GM21360 (cell line): ENCODE measurements at regions not wholly inside any gene's neighbourhood (a gene's known extent, or its start where the extent isn't known, plus 50 kb on each side); places are given as distances from the start of the nearest gene placed in this dataset.
"Not testable (repeated sequence)": the region's sequence is repeated elsewhere in the genome, so short reads cannot be mapped to it uniquely, and the experiment has no call there.

Experiments
- ATAC-seq: cut with Tn5 transposase; IDR thresholded peaks from one replicate; pipeline ENCODE4 v1.9.1; 2021; ENCODE audit warnings: mild to moderate bottlenecking, moderate library complexity; ENCODE audit not compliant: unreplicated experiment

DNA sequence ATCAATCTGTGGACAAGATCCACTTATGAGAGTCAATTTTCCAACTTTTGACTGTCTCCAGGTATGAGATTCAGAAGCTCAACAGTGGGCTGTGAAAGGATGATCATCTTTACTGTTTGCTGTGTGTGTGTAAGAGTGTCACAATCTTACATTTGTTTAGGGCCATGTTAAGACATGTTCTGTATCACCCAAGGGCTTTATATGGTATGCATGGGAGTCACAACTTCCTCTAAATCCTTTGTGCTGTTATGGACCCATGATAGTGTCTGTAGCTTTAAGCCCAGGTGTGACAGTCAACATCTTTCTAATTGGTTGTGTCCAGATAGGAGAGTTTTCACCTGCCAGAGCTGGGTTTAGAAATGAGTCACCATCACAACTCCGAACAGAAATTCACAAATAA, 70.2 kb downstream of the ZNF726 start:
- not testable (repeated sequence) for ATAC-seq

DNA sequence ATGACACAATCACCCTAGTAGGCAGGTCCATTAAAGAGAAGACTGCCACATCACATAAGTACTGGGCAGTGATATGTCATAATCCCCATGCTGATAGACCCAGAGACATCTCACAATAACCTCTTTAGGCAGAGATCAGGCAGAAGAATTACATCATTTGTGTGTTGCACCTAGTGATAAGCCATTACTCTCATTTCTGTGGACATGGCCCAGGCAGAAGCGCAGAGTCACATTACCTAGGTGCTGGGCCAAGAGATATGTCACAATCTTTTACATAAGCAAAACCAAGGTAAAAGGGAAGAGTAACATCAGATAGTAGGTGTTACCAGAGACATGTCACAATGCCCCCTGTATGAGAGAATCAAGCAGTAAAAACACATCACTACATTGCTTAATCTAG, 71.9 kb downstream of the ZNF726 start:
- ATAC-seq, result no peak

DNA sequence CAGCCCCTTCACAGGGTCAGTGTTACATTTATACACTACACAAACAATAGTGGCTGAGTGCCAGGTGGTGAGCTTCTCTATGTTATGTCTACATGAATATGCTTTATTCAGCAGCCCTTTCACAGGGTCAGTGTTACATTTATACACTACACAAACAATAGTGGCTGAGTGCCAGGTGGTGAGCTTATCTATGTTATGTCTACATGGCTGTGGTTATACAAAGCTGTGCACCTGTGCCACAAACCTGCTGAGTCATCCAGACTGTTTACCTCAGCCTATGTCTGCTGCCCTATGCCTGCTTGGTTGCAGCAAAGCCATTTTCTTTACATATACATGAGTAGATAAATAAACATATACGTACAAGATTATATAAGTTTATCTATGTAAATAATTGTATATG, 76.5 kb downstream of the ZNF726 start:
- no peak for ATAC-seq

DNA sequence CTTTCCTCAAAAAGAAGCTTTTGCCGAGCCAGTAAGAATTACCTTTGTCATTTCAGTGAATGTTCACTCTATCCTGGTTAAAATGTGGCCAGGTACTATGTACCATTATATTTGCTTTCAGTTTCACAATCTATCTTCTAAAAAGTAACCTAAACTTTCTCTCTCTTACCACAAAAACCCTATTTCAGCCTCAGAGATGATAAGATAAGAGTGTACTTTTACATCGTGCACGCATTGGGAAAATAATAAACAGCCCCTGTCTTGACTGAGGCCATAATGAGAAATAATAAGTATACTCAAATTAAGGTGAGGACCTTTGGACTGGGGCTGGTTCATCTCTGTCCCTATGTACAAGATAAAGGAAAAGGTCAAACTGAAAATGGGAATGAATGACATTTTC, 77.7 kb downstream of the ZNF726 start:
- ATAC-seq, result no peak

DNA sequence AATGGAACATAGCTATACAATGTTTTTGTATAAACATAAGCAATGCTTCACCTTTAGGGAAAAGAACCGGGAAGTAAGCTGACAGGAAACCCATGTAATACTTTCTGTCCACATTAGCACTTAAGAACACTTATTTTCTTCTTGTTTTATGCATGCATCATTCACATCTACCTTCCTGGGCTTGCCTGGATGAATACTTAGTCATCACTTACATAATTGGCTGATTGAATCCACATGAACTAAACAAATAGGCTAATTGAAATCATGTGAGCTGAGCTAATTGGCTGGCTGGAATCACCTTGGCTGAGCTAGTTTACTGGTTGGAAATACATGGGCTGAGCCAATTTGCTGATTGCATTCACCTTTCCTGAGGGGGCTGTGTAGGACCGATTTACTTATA, 78.8 kb downstream of the ZNF726 start:
- no peak for ATAC-seq

DNA sequence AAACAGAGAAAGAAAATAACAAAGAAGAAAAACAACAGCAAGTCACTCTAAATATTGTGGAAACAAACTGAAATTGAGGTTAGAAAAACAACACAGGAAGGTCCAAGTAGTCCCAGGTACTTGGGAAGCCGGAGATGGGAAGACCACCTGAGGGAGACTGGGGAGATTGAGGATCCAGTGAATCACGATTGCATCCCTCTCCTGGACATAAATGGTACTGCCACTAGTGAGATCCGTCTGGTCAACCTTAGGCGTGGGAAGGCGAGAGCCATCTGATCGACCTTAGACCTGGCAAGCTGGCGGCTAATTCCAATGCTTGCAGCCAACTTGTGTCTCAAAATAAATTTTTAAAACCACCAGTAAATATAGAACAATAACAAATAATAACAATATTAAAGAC, 81.9 kb downstream of the ZNF726 start:
- ATAC-seq, result no peak

DNA sequence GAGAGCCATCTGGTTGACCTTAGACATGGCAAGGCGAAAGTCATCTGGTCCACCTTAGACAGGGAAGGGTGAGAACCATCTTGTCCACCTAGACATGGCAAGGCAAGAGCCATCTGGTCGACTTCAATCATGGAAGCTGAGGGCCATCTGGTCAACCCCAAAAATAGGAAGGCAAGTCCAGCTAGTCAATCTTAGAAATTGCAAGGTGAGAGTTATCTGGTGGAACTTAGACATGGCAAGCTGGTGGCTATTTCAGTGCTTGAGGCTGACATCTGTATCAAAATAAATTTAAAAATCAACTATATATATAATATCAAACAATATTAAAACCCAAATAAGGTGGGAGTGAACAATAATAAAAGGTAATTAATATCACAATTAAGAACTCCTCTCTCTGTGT, 83.9 kb downstream of the ZNF726 start:
- no peak for ATAC-seq

DNA sequence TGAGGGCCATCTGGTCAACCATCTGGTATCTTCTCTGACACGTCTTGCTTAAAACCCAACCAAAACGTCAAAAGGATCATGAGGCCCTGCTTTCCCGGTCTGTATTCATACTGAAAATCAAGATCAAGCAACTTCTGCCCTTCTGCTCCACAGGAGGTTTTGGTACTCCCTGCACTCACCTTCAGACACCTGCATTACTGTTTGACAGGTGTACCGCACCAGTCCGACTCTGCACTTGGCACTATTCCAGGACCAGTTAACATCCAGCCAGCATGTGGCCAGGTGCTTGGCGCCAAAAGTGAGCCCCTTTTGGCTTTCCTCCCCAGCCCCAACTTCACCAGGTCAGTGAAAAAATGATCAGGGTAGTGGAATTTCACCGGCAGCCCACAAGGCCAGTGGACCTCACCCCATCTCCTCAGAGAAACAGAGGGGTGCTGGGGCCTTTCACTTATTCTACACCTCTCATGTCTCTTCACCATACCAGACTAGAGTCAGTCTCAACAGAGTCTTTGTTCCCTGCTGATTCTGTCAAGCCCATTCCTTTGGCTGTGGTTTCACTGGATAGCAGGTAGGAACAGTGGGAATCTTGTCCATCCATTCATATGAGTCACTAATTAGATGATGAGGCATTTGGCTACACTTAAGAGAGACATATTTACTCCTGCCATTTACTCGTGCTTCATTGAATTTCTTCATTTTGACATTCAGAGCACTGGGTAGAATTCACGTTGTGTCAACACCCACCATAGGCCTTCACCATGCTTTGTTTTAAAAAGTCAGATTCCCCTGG, 85.3 kb downstream of the ZNF726 start:
- no peak for ATAC-seq

DNA sequence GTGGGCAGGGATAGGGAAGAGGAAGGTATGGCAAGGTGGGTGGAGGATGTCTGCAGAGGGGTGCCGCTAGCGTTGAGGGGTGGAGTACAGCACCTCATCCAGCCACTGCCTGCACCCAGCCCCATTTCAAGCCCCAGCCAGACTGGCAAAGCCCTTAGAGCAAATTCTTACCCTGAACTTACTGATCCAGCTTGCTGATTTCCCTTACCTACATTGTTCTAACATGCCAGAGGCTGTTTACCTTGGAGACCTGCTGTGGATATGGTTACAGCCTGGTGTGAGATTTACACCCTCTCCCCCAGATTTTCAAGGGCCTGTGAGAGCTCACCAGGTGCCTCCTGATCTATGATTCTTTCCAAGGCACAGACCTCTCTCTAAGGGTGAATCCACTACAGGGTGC, 86.0 kb downstream of the ZNF726 start:
- no peak for ATAC-seq

DNA sequence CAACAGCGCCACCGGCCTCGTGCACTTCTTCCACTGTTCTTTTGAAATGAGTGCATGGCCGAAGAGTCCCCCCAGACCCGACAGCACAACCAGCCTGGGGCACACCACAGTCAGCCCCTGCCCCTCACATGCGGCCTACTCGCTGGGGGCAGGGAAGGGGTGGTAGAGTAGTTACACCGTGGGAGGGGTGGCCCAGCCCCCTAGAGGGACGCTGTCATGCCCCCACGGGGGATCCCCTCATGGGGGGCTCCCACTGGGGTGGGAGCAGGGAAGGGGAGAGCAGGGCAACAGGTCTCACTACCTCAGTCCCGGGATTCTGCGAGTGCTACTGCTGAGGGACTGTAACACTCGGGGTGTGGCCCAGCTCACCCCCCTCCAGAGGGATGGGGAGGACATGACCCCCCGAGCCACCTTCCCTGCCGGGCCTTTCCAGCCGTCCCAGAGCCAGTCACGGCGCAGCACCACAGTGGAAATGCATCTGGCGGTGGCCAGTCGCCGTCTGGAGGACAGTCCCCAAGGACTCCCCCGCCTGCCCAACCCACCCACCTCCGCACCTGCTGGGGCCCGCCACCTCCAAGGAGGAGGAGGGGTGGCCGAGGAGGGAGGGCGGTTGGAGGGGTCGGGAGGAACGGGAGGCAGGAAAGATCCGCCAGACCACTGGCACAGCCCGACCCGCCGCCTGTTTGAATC, 84.6 kb upstream of the ZNF254 start:
- no peak for ATAC-seq

DNA sequence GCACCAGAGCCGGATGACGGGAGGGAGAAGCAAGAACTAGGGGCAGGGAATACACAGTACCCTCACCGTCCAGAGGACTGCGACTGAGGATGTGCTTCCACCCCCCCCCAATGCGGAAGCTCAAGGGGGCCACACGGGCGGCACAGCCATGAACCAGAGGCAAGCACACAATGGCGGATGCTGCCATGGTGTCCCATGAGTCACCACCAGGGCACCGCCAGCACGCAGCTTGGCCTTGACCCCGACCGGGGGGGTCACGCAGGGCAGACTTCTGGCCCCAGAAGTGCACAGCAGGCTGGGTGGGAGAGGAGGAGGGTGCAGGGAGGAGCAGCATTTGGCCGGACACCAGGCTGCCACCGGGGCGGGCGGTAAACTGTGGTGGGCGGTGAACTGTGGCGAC, 83.5 kb upstream of the ZNF254 start:
- no peak for ATAC-seq

DNA sequence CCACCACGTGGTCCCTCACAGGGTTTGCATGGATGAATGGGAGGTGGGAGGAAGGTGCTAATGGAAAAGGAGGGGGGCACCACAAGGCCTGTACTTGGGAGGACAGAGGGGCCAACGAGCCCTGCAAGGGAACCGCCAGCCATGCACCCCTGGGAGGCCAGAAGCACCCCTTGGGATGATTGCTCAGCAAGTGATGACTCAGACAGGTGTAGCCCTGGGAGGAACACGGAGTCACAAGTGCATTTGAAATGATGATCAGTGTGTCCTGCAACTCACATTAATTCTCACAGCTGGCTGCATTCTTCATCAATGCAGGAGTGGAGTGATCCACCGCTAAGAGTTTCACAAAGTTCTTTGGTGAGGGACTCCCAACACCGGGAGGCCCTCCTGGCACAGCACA, 82.8 kb upstream of the ZNF254 start:
- no peak for ATAC-seq

DNA sequence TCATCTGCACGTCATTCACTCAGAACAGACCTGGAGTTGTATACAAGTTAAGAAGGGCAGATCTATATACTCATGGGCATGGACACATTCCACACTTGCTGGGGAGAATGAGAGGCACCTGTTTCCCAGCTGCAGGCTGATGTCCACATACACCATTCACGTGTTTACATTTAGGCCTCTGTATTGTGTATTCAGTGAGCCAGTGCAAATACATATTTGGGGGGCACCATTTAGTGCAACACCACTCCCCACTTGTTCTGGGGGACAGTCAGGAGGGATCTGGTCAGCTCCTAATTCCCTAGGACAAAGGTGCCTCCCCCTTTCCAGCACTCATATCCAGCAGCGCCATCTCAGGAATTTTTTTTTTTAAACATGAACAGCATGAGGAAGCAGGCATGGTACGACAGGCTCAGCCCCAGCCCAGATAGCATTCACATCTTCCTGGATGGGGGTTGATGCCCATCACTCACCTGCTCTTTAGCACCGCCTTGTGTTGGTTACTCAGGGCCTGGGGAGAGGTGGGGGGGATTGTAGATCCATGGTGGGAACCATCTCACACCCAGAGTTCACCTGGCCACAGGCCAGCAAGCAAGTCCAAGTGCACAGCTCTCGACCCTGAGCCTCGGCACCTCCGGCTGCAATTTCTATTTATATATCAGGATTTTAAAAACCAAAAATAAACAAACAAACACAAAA, 56.9 kb upstream of the ZNF254 start:
- no peak for ATAC-seq

DNA sequence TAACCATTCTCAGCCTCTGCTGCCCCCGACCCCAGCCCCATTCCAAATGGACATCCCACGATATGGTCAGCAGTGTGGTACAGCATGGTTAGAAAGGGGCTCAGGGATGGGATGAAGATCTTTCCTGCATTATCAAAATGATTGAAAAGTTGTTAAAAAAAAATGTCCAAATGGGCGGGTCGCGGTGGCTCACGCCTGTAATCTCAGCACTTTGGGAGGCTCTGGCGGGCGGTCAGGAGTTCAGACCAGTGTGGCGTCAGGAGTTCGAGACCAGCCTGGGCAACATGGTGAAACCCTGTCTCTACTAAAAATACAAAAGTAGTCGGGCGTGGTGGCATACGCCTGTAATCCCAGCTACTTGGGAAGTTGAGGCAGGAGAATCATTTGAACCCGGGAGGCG, 54.3 kb upstream of the ZNF254 start:
- ATAC-seq, result no peak

DNA sequence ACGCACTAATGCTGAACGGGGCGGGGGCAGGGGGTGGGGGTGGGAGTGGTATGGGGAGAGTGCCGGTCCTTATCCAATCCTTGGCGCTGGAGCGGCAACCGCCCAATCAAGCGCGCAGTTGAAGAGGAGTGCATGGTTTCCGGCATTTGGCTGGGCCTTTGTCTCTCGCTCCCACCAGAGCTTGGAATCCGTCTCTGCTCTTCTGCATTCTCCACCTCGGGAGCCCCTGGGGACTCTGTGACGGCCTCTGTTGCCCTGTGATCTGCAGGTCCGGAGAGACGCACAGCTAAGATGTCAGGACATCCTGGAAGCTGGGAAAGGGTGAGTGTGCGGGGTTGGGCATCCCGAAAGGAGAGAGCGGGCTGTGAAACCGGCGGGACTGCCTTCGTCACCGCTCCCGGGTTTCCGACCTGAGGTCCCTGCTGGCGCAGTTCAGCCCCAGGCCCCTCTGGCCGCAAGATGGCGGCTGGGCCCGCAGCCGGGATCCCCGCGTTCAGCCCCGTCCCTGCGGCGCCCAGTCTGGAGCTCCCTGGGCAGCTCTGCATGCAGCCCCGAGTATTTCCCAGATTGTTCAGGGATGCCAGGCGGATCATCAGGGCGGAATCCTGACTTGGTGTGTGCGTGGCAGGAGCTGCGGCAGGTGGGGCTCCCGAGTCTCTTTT, 53.6 kb upstream of the ZNF254 start:
- ATAC-seq, result peak; percentile 93

DNA sequence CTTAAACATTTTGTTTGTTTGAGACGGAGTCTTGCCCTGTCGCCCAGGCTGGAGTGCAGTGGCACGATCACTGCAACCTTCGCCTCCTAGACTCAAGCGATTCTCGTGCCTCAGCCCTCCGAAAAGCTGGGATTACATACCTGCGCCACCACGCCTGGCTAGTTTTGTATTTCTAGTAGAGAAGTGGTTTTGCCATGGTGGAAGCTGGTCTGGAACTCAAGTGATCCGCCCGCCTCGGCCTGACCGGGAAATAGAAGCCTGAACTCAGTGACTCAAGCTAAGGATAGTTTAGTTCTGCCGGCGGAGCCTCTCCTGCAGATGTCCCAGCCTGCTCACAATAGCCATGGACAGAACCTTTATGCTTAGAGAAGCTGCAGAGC, 53.0 kb upstream of the ZNF254 start:
- peak; percentile 25 for ATAC-seq

DNA sequence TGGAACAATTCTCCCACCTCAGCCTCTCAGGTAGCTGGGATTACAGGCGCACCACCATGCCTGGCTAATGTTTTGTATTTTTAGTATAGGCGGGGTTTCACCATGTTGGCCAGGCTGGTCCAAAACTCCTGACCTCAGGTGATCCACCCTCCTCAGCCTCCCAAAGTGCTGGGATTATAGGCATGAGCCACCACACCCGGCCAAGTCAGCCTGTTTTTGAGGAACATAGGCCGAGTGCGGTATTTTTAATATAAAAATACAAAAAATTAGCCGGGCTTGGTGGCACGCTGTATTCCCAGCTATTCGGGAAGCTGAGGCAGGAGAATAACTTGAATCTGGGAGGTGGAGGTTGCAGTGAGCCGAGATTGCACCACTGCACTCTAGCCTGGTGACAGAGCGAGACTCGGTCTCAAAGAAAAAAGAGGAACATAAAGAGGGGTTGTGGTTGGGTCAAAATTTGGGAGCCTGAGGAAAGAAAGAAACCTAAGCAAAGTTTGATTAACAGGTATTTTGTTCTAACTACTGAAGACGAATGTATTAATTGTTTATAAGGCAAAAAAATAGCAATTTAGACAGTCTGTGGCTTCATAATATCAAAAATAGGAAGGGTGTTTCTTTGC, 51.6 kb upstream of the ZNF254 start:
- ATAC-seq, result not testable (repeated sequence)
